EL (cell line): ENCODE measurements at regions not wholly inside any gene's neighbourhood (a gene's known extent, or its start where the extent isn't known, plus 50 kb on each side); places are given as distances from the start of the nearest gene placed in this dataset.

Source experiments
- DNase-seq: peaks from one replicate; pipeline ENCODE4 v3.0.0-alpha.2; 2016

GRCh38 chr2:41943159-41943558 is 104.7 kb upstream of the PKDCC start:
- DNase-seq = no peak

- DNase-seq = no peak
Measured at GRCh38 chr2:41944220-41944880, 103.5 kb upstream of the PKDCC start.

GRCh38 chr2:41947701-41948396 is 100.0 kb upstream of the PKDCC start:
- no peak for DNase-seq

GRCh38 chr2:41948397-41948763 is 99.4 kb upstream of the PKDCC start:
- no peak for DNase-seq

- no peak for DNase-seq
Measured at GRCh38 chr2:41949091-41949882, 98.5 kb upstream of the PKDCC start.

- no peak for DNase-seq
Measured at GRCh38 chr2:41949883-41950665, 97.7 kb upstream of the PKDCC start.

GRCh38 chr2:41950666-41950960 is 97.2 kb upstream of the PKDCC start:
- no peak for DNase-seq

- no peak for DNase-seq
Measured at GRCh38 chr2:41954304-41955291, 93.2 kb upstream of the PKDCC start.

- DNase-seq = no peak
Measured at GRCh38 chr2:41955316-41956043, 92.3 kb upstream of the PKDCC start.

- DNase-seq = no peak
Measured at GRCh38 chr2:41957431-41957830, 90.4 kb upstream of the PKDCC start.

- DNase-seq = no peak
Measured at GRCh38 chr2:41958251-41958650, 89.6 kb upstream of the PKDCC start.

- DNase-seq = no peak
Measured at GRCh38 chr2:41958775-41959174, 89.0 kb upstream of the PKDCC start.

GRCh38 chr2:41959760-41960159 is 88.1 kb upstream of the PKDCC start:
- DNase-seq = no peak

- DNase-seq = no peak
Measured at GRCh38 chr2:41962922-41963622, 84.7 kb upstream of the PKDCC start.

GRCh38 chr2:41963661-41964525 is 83.9 kb upstream of the PKDCC start:
- peak; percentile 27 for DNase-seq

- DNase-seq = no peak
Measured at GRCh38 chr2:41965173-41965908, 82.5 kb upstream of the PKDCC start.

GRCh38 chr2:41965909-41966295 is 81.9 kb upstream of the PKDCC start:
- DNase-seq = peak; percentile 56

GRCh38 chr2:41966431-41966893 is 81.4 kb upstream of the PKDCC start:
- DNase-seq = peak; percentile 98

GRCh38 chr2:41966920-41967319 is 80.9 kb upstream of the PKDCC start:
- no peak for DNase-seq
